SU-DHL-6 (cell line): ENCODE measurements at regions not wholly inside any gene's neighbourhood (a gene's known extent, or its start where the extent isn't known, plus 50 kb on each side); places are given as distances from the start of the nearest gene placed in this dataset.

Experiments
- EZH2phosphoT487 ChIP-seq: fragments of 200-600 bp; sonication (generic), shearing (Covaris generic); conservative IDR thresholded peaks from 2 replicates; pipeline ENCODE4 v1.6.1; 2018; ENCODE audit warnings: mild to moderate bottlenecking, antibody characterized with exemption, low read length, moderate library complexity, mixed read lengths
- TF ChIP-seq, protein P1 (sequence below): fragments of 200-600 bp; sonication (generic); IDR thresholded peaks from one replicate; pipeline ENCODE4 v1.5.1; 2017; ENCODE audit warnings: antibody characterized with exemption, mild to moderate bottlenecking, low read length, moderate library complexity; ENCODE audit not compliant: insufficient read depth, poor library complexity, severe bottlenecking

GRCh38 chr2:176645494-176645893, 376.3 kb downstream of the MTX2 start:
- TF ChIP-seq, protein P1, sequence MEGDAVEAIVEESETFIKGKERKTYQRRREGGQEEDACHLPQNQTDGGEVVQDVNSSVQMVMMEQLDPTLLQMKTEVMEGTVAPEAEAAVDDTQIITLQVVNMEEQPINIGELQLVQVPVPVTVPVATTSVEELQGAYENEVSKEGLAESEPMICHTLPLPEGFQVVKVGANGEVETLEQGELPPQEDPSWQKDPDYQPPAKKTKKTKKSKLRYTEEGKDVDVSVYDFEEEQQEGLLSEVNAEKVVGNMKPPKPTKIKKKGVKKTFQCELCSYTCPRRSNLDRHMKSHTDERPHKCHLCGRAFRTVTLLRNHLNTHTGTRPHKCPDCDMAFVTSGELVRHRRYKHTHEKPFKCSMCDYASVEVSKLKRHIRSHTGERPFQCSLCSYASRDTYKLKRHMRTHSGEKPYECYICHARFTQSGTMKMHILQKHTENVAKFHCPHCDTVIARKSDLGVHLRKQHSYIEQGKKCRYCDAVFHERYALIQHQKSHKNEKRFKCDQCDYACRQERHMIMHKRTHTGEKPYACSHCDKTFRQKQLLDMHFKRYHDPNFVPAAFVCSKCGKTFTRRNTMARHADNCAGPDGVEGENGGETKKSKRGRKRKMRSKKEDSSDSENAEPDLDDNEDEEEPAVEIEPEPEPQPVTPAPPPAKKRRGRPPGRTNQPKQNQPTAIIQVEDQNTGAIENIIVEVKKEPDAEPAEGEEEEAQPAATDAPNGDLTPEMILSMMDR: no peak
- TF ChIP-seq EZH2phosphoT487: no peak
